ENCODE measurements at regions not wholly inside any gene's neighbourhood (a gene's known extent, or its start where the extent isn't known, plus 50 kb on each side); places are given as distances from the start of the nearest gene placed in this dataset.

DNA sequence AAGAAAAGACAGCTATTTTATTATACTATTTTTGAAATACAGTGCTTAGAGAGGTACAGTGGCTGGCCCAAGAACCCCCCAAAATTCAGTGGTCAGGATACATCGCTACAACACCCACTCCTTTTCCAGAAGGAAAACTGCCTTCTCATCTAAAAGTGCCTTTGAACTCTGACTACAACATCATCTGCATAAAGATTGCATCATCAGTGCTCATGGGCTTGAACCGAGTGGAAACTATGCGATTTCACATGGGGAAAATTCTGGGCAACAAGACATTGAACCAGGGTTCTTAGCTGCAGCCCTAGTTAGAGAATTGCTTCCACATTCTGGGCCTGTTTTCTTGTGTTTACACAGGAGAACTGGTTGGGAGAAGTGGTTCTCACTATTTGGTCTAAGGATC is 294.6 kb upstream of the SLC14A2 start (continued):
- TF ChIP-seq, protein P1, sequence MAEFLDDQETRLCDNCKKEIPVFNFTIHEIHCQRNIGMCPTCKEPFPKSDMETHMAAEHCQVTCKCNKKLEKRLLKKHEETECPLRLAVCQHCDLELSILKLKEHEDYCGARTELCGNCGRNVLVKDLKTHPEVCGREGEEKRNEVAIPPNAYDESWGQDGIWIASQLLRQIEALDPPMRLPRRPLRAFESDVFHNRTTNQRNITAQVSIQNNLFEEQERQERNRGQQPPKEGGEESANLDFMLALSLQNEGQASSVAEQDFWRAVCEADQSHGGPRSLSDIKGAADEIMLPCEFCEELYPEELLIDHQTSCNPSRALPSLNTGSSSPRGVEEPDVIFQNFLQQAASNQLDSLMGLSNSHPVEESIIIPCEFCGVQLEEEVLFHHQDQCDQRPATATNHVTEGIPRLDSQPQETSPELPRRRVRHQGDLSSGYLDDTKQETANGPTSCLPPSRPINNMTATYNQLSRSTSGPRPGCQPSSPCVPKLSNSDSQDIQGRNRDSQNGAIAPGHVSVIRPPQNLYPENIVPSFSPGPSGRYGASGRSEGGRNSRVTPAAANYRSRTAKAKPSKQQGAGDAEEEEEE (CRISPR knock-in tag; IDR thresholded peaks at IDR 0.05; ENCODE audit: borderline replicate concordance) = no peak
- TF ChIP-seq KLF9 (CRISPR knock-in tag; IDR thresholded peaks at IDR 0.05; ENCODE audit: low read depth) (no peak), KLF16 (CRISPR knock-in tag; IDR thresholded peaks at IDR 0.05) (no peak), HNF4A (CRISPR knock-in tag; IDR thresholded peaks at IDR 0.05) (no peak), CEBPB (IDR thresholded peaks at IDR 0.05; ENCODE audit: borderline replicate concordance, low read depth, low read length) (peak; percentile 78), ZNF431 (CRISPR knock-in tag; IDR thresholded peaks at IDR 0.05; ENCODE audit: borderline replicate concordance, low read depth) (no peak), ZNF563 (CRISPR knock-in tag; IDR thresholded peaks at IDR 0.05) (no peak), NFIC (IDR thresholded peaks at IDR 0.05; ENCODE audit: low read length) (no peak), CEBPG (CRISPR knock-in tag; IDR thresholded peaks at IDR 0.05) (0 out of 2 replicates have a peak, but pooled peaks have one; percentile 21), MEIS1 (CRISPR knock-in tag; IDR thresholded peaks at IDR 0.05; ENCODE audit: borderline replicate concordance) (no peak), ATF7 (IDR thresholded peaks at IDR 0.05) (peak; percentile 44; the same call in 1 of the 2 replicates), ATF7 (CRISPR knock-in tag; IDR thresholded peaks at IDR 0.05) (no peak)
- TF ChIP-seq, protein P2, sequence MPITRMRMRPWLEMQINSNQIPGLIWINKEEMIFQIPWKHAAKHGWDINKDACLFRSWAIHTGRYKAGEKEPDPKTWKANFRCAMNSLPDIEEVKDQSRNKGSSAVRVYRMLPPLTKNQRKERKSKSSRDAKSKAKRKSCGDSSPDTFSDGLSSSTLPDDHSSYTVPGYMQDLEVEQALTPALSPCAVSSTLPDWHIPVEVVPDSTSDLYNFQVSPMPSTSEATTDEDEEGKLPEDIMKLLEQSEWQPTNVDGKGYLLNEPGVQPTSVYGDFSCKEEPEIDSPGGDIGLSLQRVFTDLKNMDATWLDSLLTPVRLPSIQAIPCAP (CRISPR knock-in tag; IDR thresholded peaks at IDR 0.05; ENCODE audit: low read depth) = no peak
- TF ChIP-seq, protein P3, sequence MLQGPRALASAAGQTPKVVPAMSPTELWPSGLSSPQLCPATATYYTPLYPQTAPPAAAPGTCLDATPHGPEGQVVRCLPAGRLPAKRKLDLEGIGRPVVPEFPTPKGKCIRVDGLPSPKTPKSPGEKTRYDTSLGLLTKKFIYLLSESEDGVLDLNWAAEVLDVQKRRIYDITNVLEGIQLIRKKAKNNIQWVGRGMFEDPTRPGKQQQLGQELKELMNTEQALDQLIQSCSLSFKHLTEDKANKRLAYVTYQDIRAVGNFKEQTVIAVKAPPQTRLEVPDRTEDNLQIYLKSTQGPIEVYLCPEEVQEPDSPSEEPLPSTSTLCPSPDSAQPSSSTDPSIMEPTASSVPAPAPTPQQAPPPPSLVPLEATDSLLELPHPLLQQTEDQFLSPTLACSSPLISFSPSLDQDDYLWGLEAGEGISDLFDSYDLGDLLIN (CRISPR knock-in tag; IDR thresholded peaks at IDR 0.05; ENCODE audit: borderline replicate concordance) = no peak
- TF ChIP-seq, protein P4, sequence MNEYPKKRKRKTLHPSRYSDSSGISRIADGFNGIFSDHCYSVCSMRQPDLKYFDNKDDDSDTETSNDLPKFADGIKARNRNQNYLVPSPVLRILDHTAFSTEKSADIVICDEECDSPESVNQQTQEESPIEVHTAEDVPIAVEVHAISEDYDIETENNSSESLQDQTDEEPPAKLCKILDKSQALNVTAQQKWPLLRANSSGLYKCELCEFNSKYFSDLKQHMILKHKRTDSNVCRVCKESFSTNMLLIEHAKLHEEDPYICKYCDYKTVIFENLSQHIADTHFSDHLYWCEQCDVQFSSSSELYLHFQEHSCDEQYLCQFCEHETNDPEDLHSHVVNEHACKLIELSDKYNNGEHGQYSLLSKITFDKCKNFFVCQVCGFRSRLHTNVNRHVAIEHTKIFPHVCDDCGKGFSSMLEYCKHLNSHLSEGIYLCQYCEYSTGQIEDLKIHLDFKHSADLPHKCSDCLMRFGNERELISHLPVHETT (CRISPR knock-in tag; conservative IDR thresholded peaks at IDR 0.05) = no peak
- TF ChIP-seq, protein P5, sequence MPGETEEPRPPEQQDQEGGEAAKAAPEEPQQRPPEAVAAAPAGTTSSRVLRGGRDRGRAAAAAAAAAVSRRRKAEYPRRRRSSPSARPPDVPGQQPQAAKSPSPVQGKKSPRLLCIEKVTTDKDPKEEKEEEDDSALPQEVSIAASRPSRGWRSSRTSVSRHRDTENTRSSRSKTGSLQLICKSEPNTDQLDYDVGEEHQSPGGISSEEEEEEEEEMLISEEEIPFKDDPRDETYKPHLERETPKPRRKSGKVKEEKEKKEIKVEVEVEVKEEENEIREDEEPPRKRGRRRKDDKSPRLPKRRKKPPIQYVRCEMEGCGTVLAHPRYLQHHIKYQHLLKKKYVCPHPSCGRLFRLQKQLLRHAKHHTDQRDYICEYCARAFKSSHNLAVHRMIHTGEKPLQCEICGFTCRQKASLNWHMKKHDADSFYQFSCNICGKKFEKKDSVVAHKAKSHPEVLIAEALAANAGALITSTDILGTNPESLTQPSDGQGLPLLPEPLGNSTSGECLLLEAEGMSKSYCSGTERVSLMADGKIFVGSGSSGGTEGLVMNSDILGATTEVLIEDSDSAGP (CRISPR knock-in tag; IDR thresholded peaks at IDR 0.05; ENCODE audit: borderline replicate concordance) = no peak
